ENCODE measurements at regions not wholly inside any gene's neighbourhood (a gene's known extent, or its start where the extent isn't known, plus 50 kb on each side); places are given as distances from the start of the nearest gene placed in this dataset.

DNA sequence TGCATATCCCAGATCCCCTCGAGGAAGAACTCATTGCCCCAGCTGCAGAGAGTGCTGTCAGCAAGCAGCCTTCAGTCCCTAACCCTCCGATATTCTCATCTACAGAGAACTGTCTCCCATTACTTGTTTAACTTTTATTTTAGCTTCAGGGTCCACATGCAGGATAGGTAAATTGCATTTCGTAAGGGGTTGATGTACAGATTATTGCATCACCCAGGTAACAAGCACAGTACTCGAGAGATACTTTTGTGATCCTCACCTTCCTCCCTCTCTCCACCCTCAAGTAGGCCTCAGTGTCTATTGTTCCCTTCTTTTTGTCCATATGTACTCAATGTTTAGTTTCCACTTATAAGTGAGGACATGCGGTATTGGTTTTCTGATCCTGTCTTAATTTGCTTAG, 171.5 kb upstream of the IRS2 start:
- TF ChIP-seq, protein P1, sequence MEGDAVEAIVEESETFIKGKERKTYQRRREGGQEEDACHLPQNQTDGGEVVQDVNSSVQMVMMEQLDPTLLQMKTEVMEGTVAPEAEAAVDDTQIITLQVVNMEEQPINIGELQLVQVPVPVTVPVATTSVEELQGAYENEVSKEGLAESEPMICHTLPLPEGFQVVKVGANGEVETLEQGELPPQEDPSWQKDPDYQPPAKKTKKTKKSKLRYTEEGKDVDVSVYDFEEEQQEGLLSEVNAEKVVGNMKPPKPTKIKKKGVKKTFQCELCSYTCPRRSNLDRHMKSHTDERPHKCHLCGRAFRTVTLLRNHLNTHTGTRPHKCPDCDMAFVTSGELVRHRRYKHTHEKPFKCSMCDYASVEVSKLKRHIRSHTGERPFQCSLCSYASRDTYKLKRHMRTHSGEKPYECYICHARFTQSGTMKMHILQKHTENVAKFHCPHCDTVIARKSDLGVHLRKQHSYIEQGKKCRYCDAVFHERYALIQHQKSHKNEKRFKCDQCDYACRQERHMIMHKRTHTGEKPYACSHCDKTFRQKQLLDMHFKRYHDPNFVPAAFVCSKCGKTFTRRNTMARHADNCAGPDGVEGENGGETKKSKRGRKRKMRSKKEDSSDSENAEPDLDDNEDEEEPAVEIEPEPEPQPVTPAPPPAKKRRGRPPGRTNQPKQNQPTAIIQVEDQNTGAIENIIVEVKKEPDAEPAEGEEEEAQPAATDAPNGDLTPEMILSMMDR (IDR thresholded peaks at IDR 0.05) = no peak
- no peak for TF ChIP-seq POLR2A (IDR thresholded peaks at IDR 0.05)

All from adrenal gland (tissue), 5 donors.